ENCODE measurements at regions not wholly inside any gene's neighbourhood (a gene's known extent, or its start where the extent isn't known, plus 50 kb on each side); places are given as distances from the start of the nearest gene placed in this dataset.

- Histone ChIP-seq H3K9me3 (peaks cover 0 to 3% (median 0%) of the 10 kb centered on the region in 3 donors), H3K36me3 (no peaks in the 10 kb centered on the region), H3K27me3 (no peaks in the 10 kb centered on the region), H3K4me3 (no peak overlapping the region), H3K27ac (no peak overlapping the region), H3K4me1 (no peaks in the 10 kb centered on the region)
- intact Hi-C loops (cut with DNase I; ENCODE audit: low total_unique reads), result no loop called here
- TF ChIP-seq CTCF (IDR thresholded peaks at IDR 0.05), result no peak
- no peak for DNase-seq
Observed at GRCh38 chr12:25906651-25907340, 51.7 kb upstream of the RASSF8 start.

All from tibial artery (tissue), 4 donors.